Heart left ventricle (tissue), 13 donors: ENCODE measurements at regions not wholly inside any gene's neighbourhood (a gene's known extent, or its start where the extent isn't known, plus 50 kb on each side); places are given as distances from the start of the nearest gene placed in this dataset.

ENCODE experiments used
- CTCF ChIP-seq, 12 donors: fragments of 200-600 bp; sonication (generic) in 4 of 12; IDR thresholded peaks; one replicate each; pipeline versions ENCODE4 v1.5.0 to v1.8.0; 2018 to 2022; ENCODE audit warnings: antibody characterized with exemption in 12 of 12, mild to moderate bottlenecking in 5 of 12
- POLR2A ChIP-seq, 2 donors: fragments of 450-650 bp; IDR thresholded peaks; one replicate each; pipeline ENCODE4 v1.6.1; 2017; ENCODE audit warnings: antibody characterized with exemption in 2 of 2, mild to moderate bottlenecking in 2 of 2, moderate library complexity in 2 of 2
- donor health status: ischemic (EF 13 %, LVEDD 7.1; RV severe dilation, severe dysfunction).
- donor health status: DM: no; HTN: yes; CAD: no.
- donor health status: DM: no; HTN: no; CAD: no.
- donor health status: ischemic (EF 25% LVEDD 6.9; RV normal size, moderate dysfunction).
- donor health status: ischemic (EF 25% LVEDD 5.7; RV mildly dilated, moderate dysfunction).
- donor health status: ischemic (EF 35%, LVEDD 5.7; RV mildly dilated, moderate dysfunction).
- donor health status: nonischemic (EF 11% LVEDD 7.7; RV severe dilation, severe dysfunction).
- donor health status: DM: yes; HTN: yes; CAD: no.
- donor health status: PGD.
- donor health status: ischemic (EF 29% LVEDD 5.4; RV normal size, mild dysfunction).
- donor health status: nonischemic (EF 23%, LVEDD 6.1; RV moderate dilation, normal function).

DNA sequence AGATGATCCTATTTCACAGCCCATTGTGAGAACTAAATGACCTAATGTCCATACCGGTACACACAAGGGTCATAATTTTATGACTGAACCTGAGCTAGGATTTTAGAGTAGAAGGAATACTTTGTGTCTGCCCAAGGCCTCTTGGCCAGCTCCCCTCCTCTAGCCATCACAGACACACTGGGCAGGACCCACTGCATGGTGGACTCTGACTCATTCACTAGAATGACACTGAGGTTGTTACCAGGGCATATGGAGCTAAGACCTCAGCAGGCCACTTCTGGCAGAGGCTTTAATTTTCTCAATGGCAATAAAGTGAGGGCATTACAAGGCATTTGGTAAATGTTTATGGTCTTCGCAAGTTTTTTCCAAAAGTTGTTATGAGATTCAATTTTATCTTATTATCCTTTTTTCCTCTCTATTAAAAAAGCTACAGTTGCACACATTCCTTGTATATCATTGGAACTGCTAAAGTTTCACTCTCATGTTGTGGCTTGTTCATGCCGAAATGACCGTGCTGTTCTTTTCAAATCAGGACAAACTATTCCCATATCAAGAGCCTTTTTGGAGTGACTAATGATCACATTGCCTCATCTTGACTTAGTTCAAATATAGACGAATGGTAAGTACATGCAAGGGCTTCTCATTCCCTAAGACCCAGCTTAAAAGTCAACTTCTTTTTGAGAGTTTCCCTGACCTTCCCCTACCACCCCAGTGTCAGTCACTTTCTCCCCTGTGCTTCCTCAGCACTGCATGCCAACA lies 595.7 kb downstream of the ACTL7B start:
- TF ChIP-seq POLR2A (IDR thresholded peaks at IDR 0.05) (no peak), CTCF (IDR thresholded peaks at IDR 0.05) (no peak)
